Activated T-cell treated with anti-CD3 and anti-CD28 coated beads for 4 hours (primary cell): ENCODE measurements at regions not wholly inside any gene's neighbourhood (a gene's known extent, or its start where the extent isn't known, plus 50 kb on each side); places are given as distances from the start of the nearest gene placed in this dataset.

ENCODE experiments used
- DNase-seq: peaks from one replicate; pipeline ENCODE4 v3.0.0-alpha.2; 2020

GRCh38 chr4:124199185-124199584 lies 513.3 kb downstream of the ANKRD50 start:
- DNase-seq, result no peak

GRCh38 chr4:124199755-124200154 lies 512.8 kb downstream of the ANKRD50 start:
- DNase-seq, result no peak

GRCh38 chr4:124201636-124202035 lies 510.9 kb downstream of the ANKRD50 start:
- no peak for DNase-seq

GRCh38 chr4:124202099-124202498 lies 510.4 kb downstream of the ANKRD50 start:
- no peak for DNase-seq

GRCh38 chr4:124203613-124204238 lies 508.8 kb downstream of the ANKRD50 start:
- no peak for DNase-seq

DNA sequence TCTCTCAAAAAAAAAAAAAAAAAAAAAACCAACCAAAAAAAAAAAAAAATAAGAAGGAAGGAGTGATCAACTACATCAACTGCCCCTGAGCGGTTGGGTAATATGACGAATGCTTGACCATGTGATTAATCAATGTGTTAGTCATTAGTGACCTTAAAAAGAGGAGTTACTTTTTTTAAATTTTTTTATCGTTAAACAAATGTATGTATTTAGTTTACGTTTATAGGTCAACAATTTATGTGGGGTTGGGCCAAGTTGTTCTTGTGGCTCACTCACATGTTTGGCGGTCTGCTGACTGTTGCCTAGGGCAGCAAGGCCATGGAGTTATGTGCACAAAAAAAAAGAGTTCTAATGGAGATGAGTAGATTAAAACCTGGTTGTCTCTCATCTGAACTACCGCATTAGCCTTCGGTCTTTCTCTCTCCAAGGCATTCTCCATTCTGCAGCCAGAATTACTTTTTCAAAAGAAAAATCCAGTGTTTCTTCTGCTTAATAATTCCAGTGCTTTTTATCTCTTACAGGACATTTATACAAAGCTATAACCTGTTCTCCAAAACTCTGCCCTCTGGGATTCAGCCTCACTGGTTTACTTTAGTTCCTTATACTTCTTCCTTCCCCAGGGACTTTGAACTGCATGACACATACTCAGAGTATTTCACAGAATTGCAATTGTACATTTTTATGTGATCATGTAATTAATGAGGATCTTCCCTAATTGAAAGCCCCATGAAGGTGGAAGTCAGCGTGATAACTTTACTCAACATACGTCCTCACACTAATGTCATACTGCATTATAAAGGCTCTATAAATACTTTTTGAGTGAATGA lies 505.5 kb downstream of the ANKRD50 start:
- DNase-seq, result no peak

- no peak for DNase-seq
Measured at GRCh38 chr4:124209211-124209610, 503.3 kb downstream of the ANKRD50 start.

DNA sequence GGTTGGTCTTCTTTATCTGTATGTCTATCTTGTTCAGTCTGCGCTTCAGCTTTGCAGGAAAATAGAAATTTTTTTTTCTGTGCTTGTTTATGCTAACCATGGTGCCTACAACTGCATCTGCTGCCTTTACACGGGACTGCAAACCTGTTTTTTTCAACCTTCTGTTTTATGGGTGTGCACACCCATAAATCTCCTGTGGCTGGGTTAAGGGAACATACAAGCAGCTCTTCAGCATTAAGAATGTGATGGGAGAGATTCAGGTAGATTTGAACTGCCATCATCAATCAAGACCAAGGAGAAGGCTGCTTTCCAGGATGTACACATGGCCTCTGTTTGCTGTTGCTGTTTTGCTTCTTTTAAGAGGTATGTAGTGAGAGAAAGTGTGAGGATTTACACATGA lies 502.9 kb downstream of the ANKRD50 start:
- no peak for DNase-seq

DNA sequence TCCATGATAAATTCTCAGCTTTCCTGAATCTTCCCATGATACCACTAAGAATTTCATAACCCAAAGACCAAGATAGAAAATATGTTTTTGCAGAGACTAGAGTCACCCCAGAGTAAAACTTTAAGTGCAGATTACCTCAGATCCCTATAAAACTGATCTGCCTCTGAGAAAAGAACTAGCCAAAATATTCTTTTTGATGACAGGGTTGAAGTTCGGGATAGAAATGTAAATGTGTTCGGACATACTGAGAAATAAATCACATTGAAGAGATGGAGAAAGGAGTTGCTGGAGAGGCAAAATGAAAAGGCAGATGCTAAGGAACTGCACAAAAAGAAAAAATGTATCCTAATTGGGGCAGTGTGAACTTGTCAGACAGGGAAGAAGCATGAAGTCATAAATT lies 501.8 kb downstream of the ANKRD50 start:
- no peak for DNase-seq

DNA sequence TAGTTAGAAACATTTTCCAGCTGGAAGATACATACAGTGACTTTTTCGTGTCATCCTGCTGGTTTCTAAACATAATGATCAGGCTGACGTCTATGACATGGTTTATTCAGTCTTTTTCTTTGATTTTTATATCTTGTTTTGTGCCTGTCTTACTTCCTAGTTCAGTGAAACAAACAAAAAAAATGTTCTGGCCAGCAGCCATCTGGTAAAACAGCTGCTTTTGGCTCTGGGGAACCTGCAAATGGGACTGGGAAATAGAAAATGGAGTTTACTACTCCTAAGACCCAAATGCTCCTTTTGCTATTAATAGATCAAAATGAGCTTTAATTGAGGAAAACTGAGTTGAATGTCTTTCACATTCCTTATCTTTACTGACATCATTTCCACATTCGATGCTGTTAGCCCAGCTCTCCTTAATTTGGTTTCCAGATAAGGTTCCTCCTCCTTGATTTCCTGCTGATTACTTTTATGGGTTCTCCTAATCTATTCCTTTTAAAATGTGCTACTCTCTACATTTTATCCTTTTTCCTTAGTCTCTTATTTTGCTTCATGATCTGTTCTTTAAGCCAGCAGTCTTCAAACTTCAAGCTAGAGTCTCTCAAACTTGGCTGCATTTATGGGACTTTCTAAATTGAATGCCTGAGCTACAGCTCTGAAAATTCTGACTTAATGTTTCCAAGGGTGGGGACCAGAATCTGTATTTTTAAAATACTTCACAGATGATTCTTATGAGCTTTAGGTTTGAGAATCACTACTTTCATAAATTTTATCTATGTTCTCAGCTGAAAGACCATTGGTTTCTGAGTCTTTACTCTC lies 499.5 kb downstream of the ANKRD50 start:
- DNase-seq, result no peak

GRCh38 chr4:124219389-124219788 lies 493.1 kb downstream of the ANKRD50 start:
- no peak for DNase-seq

- no peak for DNase-seq
Measured at GRCh38 chr4:124224256-124224655, 488.3 kb downstream of the ANKRD50 start.

GRCh38 chr4:124227981-124228380 lies 484.6 kb downstream of the ANKRD50 start:
- DNase-seq, result no peak

- DNase-seq, result no peak
Measured at GRCh38 chr4:124230268-124230667, 482.3 kb downstream of the ANKRD50 start.

DNA sequence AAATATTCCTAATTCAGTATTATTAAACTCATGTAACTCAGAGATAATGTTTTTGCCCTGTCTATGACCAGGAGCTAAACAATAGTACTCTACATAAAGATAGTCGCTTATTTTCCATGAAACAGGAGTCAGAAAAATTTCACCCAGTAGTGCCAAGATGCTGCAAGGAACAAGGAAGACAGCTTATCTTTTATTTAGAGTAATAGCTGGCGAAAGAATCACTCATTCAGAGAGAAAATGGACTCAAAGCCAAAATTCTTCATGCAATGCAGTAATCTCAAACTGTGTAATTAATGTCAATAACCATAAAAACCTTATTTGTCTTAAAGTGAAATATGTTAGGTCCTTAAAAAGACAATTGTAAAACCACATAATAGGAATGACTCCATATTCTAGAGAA lies 477.8 kb downstream of the ANKRD50 start:
- DNase-seq, result no peak

GRCh38 chr4:124243671-124244366 lies 468.7 kb downstream of the ANKRD50 start:
- no peak for DNase-seq

GRCh38 chr4:124253080-124253479 lies 459.5 kb downstream of the ANKRD50 start:
- DNase-seq, result no peak

DNA sequence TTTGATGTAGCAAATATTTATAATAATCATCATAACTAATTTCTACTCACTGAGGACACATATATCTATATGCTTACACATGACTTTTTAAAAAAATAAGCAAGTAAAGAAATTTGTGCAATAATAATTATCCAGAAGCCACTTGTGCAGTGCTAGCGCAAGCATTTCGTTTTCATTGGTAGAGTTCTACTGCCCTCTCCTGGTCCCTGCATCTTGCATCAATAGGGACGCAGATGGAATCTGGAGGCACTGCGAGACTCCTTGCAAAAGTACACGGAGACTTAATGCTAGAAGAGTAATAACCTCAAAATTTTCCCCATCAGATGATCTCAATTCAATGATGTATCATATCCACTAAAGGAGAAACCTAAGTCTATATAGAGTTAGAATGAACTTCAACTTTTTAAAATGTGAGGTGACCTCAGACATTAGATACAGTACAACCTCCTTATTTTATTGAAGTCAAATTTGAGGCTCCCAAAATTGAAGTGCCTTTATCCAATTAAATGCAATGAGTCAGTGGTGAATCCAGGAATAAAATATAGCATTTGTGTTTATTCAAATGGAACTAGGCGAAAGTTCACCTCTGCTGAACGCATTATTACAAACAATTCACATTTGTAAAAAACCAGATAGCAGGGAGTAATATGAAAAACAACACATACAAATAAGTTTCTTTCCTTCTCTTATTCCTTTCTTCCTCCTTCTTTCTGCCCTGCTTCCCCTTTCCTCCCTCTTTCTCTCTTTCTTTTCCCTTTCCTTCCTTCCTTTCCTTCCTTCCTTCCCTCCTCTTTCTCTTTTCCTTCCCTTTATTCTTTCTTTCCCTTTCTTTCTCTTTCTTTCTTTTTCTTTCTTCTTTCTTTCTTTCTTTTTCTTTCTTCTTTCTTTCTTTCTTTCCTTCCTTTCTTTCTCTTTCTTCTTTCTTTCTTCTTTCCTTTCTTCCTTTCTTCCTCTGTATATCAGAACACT lies 450.0 kb downstream of the ANKRD50 start:
- DNase-seq, result peak; percentile 5

DNA sequence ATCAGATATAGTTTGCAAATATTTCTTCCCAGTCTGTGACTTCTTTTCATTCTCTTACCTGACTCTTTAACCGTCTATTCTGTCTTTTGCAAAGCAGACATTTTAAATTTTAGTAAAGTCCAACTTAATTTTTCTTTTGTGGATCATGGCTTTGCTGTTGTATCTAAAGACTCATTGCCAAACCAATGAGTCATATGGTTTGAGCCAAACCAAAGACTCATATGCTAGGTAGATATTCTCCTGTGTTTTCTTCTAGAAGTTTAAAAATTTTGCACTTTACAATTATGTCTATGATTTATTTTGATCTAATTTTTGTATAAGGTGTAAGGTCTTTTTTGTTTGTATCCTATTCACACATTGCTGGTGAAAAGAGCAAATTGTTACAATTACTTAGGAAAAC lies 446.8 kb downstream of the ANKRD50 start:
- no peak for DNase-seq

DNA sequence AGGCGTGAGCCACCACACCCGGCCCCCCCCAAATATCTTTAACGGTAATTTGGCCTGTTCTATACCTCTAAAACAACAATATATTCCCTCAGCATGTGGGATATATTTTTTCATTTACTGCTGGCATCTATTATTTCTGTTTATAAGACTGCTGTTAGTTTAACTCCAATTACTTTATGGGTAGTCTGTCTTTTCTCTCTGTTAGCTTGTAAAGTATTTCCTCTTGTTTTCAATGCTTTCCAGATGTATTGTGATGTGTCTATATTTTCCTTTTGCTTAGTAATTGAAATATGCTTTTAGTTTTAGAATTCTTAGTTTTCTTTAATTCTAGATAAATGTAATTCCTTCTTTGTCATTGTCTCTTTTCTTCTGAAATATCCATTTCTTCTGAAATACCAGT lies 445.8 kb downstream of the ANKRD50 start:
- no peak for DNase-seq

DNA sequence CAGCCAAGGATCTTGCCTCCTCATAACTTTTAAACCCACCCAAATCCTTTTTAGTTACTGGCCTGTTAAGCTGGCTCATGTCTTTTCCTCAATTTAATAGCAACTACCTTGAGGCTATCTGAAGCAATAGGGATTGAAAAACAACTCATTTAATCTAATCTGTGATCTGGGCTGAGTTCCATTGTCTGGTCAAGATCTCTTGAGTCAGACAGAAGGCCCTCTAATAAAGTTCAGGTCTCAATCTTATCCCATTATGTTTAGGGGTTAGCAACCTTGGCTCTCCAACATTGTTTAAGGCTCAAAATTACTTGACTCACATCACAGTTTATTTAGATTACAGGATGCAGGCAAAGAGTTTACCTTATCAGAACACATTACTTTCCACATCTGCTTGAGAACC lies 436.1 kb downstream of the ANKRD50 start:
- no peak for DNase-seq

DNA sequence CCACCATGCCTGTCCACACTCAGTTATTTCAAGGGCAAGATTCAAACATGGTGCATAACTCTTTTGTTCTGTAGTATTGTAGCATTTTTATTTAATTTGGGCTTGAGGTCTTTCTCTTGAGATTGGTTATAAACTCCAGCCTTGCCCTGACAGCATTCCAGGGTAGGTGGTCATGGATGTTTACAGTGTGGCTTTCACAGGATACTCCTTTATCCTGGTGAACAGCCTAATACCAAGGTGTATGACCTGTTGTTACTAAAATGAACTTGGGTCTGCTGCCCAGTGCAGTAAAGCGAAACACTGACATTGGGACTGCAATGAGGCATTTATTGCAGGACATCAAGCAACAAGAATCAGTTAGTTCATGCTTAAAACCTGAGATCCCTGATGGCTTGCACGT lies 434.8 kb downstream of the ANKRD50 start:
- no peak for DNase-seq
